H1 (cell line): ENCODE measurements at regions not wholly inside any gene's neighbourhood (a gene's known extent, or its start where the extent isn't known, plus 50 kb on each side); places are given as distances from the start of the nearest gene placed in this dataset.

ENCODE experiments used
- CTCF ChIA-PET: fragments of 300-600 bp; sonication (Branson Sonifier 250); formaldehyde crosslinking; loops from one replicate; lab custom pipeline; 2021; ENCODE audit not compliant: partially characterized antibody; lab: Charles Lee
- POLR2A ChIA-PET: fragments of 300-600 bp; sonication (Branson Sonifier 250); formaldehyde crosslinking; loops from one replicate; lab custom pipeline; 2021; ENCODE audit warnings: inconsistent platforms; ENCODE audit not compliant: partially characterized antibody; lab: Charles Lee
- DNase-seq, 2 experiments: peaks; one replicate each; pipeline versions ENCODE4 v3.0.0 to v3.0.0-alpha.2; 2010 to 2022; ENCODE audit warnings: low spot score in 2 of 2, low read depth in 1 of 2, mixed read lengths in 1 of 2
- FAIRE-seq: peaks from 2 replicates; lab custom pipeline; 2011; peaks lifted over from hg19 to GRCh38; lab: Jason Lieb, UNC
- H2AFZ ChIP-seq: 2 replicates; pipeline ENCODE4 v1.8.1; 2012; ENCODE audit warnings: low read length, inconsistent platforms
- H2AK5ac ChIP-seq: 2 replicates; pipeline ENCODE4 v1.6.1; 2013; ENCODE audit warnings: low read depth, low read length
- H2BK120ac ChIP-seq: replicated peaks from 2 replicates; pipeline ENCODE3; 2013; ENCODE audit warnings: low read depth, low read length, inconsistent platforms
- H2BK12ac ChIP-seq: 2 replicates; pipeline ENCODE4 v1.6.1; 2013; ENCODE audit warnings: low read depth, low read length
- H2BK15ac ChIP-seq: 2 replicates; pipeline ENCODE4 v1.6.1; 2013; ENCODE audit warnings: low read length
- H2BK20ac ChIP-seq: 2 replicates; pipeline ENCODE4 v1.6.1; 2013; ENCODE audit warnings: low read length
- H2BK5ac ChIP-seq: 2 replicates; pipeline ENCODE4 v1.6.1; 2013; ENCODE audit warnings: low read depth, low read length
- H3K14ac ChIP-seq: 2 replicates; pipeline ENCODE4 v1.6.1; 2013; ENCODE audit warnings: inconsistent platforms; ENCODE audit not compliant: insufficient read length
- H3K18ac ChIP-seq: 2 replicates; pipeline ENCODE4 v1.6.1; 2013; ENCODE audit warnings: low read length; ENCODE audit errors: extremely low read depth
- H3K23ac ChIP-seq: 2 replicates; pipeline ENCODE4 v1.6.1; 2013; ENCODE audit warnings: inconsistent platforms; ENCODE audit not compliant: insufficient read length
- H3K23me2 ChIP-seq: 2 replicates; pipeline ENCODE4 v1.6.1; 2013; ENCODE audit warnings: low read depth, low read length
- H3K27ac ChIP-seq: 2 replicates; pipeline ENCODE4 v1.6.1; 2011; ENCODE audit warnings: low read depth, low read length, inconsistent platforms
- H3K27me3 ChIP-seq, 4 experiments: replicated peaks in 1 of 4; 1 replicate in 1 of 4; 2 replicates in 3 of 4; pipeline versions ENCODE4 v1.6.1 to v1.8.1; 2011 to 2013; ENCODE audit warnings: low read length in 3 of 4, mild to moderate bottlenecking in 3 of 4, inconsistent platforms in 2 of 4, mixed read lengths in 2 of 4, moderate library complexity in 1 of 4; ENCODE audit not compliant: control insufficient read depth in 3 of 4, insufficient read depth in 3 of 4; ENCODE audit errors: extremely low read depth in 1 of 4
- H3K36me3 ChIP-seq, 4 experiments: 2 replicates each; pipeline versions ENCODE4 v1.6.1 to v1.8.1; 2011 to 2013; ENCODE audit warnings: mild to moderate bottlenecking in 4 of 4, low read length in 3 of 4, moderate library complexity in 2 of 4, control low read depth in 1 of 4, inconsistent platforms in 1 of 4; ENCODE audit not compliant: insufficient read depth in 4 of 4, control insufficient read depth in 2 of 4
- H3K4ac ChIP-seq: replicated peaks from 2 replicates; pipeline ENCODE3; 2013; ENCODE audit warnings: low read length, low read depth, mixed read lengths, inconsistent platforms; ENCODE audit not compliant: insufficient read length
- H3K4me1 ChIP-seq, 4 experiments: replicated peaks in 1 of 4; 1 replicate in 1 of 4; 2 replicates in 3 of 4; pipeline versions ENCODE4 v1.6.1 to v1.8.1; 2011 to 2013; ENCODE audit warnings: low read length in 3 of 4, inconsistent platforms in 2 of 4, mixed read lengths in 1 of 4; ENCODE audit not compliant: insufficient read depth in 4 of 4, control insufficient read depth in 3 of 4
- H3K4me2 ChIP-seq, 2 experiments: 2 replicates each; pipeline versions ENCODE4 v1.6.1 to v1.8.1; 2011 to 2013; ENCODE audit warnings: low read depth in 2 of 2, low read length in 2 of 2, control low read depth in 1 of 2, inconsistent platforms in 1 of 2, mild to moderate bottlenecking in 1 of 2; ENCODE audit not compliant: insufficient read depth in 1 of 2
- H3K4me3 ChIP-seq, 4 experiments: fragments of 200-600, 300-600 bp in 1 of 4; sonication (generic), shearing (Covaris generic), sonication (Bioruptor Twin) in 1 of 4; 2 replicates each; pipeline versions ENCODE4 v1.5.1 to v1.8.1; 2011 to 2016; ENCODE audit warnings: low read length in 4 of 4, low read depth in 3 of 4, control low read depth in 2 of 4, inconsistent platforms in 2 of 4, mild to moderate bottlenecking in 2 of 4, mixed read lengths in 1 of 4, moderate library complexity in 1 of 4; ENCODE audit not compliant: insufficient read depth in 2 of 4; ENCODE audit errors: extremely low read depth in 1 of 4
- H3K56ac ChIP-seq: replicated peaks from 2 replicates; pipeline ENCODE3; 2013; ENCODE audit warnings: low read depth, mild to moderate bottlenecking, mixed read lengths, low read length, inconsistent platforms; ENCODE audit not compliant: insufficient read length
- H3K79me1 ChIP-seq: 2 replicates; pipeline ENCODE4 v1.6.1; 2013; ENCODE audit warnings: low read depth, low read length, control low read depth
- H3K79me2 ChIP-seq, 2 experiments: 2 replicates each; pipeline versions ENCODE4 v1.6.1 to v1.8.1; 2012 to 2013; ENCODE audit warnings: low read length in 2 of 2, mild to moderate bottlenecking in 2 of 2, inconsistent platforms in 1 of 2; ENCODE audit not compliant: insufficient read depth in 2 of 2, control insufficient read depth in 1 of 2
- H3K9ac ChIP-seq, 4 experiments: replicated peaks in 1 of 4; 1 replicate in 1 of 4; 2 replicates in 3 of 4; pipeline versions ENCODE4 v1.6.1 to v1.8.1; 2011 to 2013; ENCODE audit warnings: low read depth in 3 of 4, low read length in 3 of 4, control low read depth in 2 of 4, mild to moderate bottlenecking in 2 of 4, moderate library complexity in 2 of 4, inconsistent platforms in 1 of 4; ENCODE audit errors: extremely low read depth in 1 of 4
- H3K9me3 ChIP-seq, 2 experiments: 2 replicates each; pipeline versions ENCODE4 v1.6.1 to v1.8.1; 2012 to 2013; ENCODE audit warnings: mild to moderate bottlenecking in 2 of 2, moderate library complexity in 2 of 2, control low read depth in 1 of 2, inconsistent platforms in 1 of 2, low read depth in 1 of 2, low read length in 1 of 2, mixed read lengths in 1 of 2; ENCODE audit not compliant: insufficient read depth in 2 of 2
- H4K20me1 ChIP-seq, 2 experiments: replicated peaks in 1 of 2; 2 replicates each; pipeline versions ENCODE3 to v1.8.1; 2011 to 2013; ENCODE audit warnings: inconsistent platforms in 2 of 2, low read length in 2 of 2, mild to moderate bottlenecking in 1 of 2; ENCODE audit not compliant: insufficient read depth in 2 of 2, control insufficient read depth in 1 of 2
- H4K5ac ChIP-seq: 2 replicates; pipeline ENCODE4 v1.6.1; 2013; ENCODE audit warnings: low read length, low read depth, mixed read lengths, inconsistent platforms; ENCODE audit not compliant: insufficient read length
- H4K8ac ChIP-seq: 2 replicates; pipeline ENCODE4 v1.8.0; 2013; ENCODE audit warnings: mild to moderate bottlenecking, moderate library complexity, low read length, inconsistent platforms; ENCODE audit not compliant: insufficient read depth; ENCODE audit errors: extremely low read depth
- H4K91ac ChIP-seq: replicated peaks from 2 replicates; pipeline ENCODE3; 2013; ENCODE audit warnings: low read length, mixed read lengths, inconsistent platforms; ENCODE audit not compliant: insufficient read length
- CTBP2 ChIP-seq: IDR thresholded peaks from 2 replicates; pipeline ENCODE4 v1.7.0; 2011; ENCODE audit warnings: borderline replicate concordance, mild to moderate bottlenecking, moderate library complexity, mixed read lengths, low read length; ENCODE audit not compliant: insufficient read depth, insufficient read length
- EP300 ChIP-seq, 2 experiments: IDR thresholded peaks; 1 replicate in 1 of 2; 2 replicates in 1 of 2; pipeline ENCODE4 v1.6.1; 2011 to 2012; ENCODE audit warnings: low read depth in 2 of 2, low read length in 2 of 2, mild to moderate bottlenecking in 2 of 2, borderline replicate concordance in 1 of 2, inconsistent platforms in 1 of 2, moderate library complexity in 1 of 2
- GTF2F1 ChIP-seq: IDR thresholded peaks from 2 replicates; pipeline ENCODE4 v1.6.1; 2012; ENCODE audit warnings: low read depth, low read length, improper control_type of control experiment, borderline replicate concordance
- MAX ChIP-seq: IDR thresholded peaks from 2 replicates; pipeline ENCODE4 v1.6.1; 2012; ENCODE audit warnings: inconsistent platforms
- RXRA ChIP-seq: IDR thresholded peaks from 2 replicates; pipeline ENCODE4 v1.6.1; 2011; ENCODE audit warnings: low read depth, mild to moderate bottlenecking, low read length, moderate library complexity; ENCODE audit not compliant: insufficient read depth
- SP2 ChIP-seq: IDR thresholded peaks from 2 replicates; pipeline ENCODE4 v1.6.1; 2012; ENCODE audit warnings: mild to moderate bottlenecking, low read length, inconsistent platforms
- SRF ChIP-seq: IDR thresholded peaks from 2 replicates; pipeline ENCODE4 v1.6.1; 2011; ENCODE audit warnings: mild to moderate bottlenecking, low read depth, low read length, moderate library complexity
- WGBS, 2 experiments: shearing (Covaris generic) in 1 of 2; methylation state at CpG; one replicate each; pipeline versions ENCODE4 v1.1.6 to v1.1.7; 2013 to 2015; ENCODE audit warnings: low lambda C conversion rate in 2 of 2, mixed read lengths in 2 of 2, inconsistent platforms in 1 of 2, low coverage in 1 of 2, missing lambda C conversion rate in 1 of 2; ENCODE audit not compliant: insufficient replicate concordance in 2 of 2, insufficient coverage in 1 of 2, insufficient read length in 1 of 2; ENCODE audit errors: extremely low coverage in 1 of 2, missing lambda C conversion rate in 1 of 2; 5-methylcytosine and 5-hydroxymethylcytosine counted together
- TF ChIP-seq, protein P1 (sequence below): IDR thresholded peaks from 2 replicates; pipeline ENCODE4 v1.6.1; 2011; ENCODE audit warnings: low read depth, mild to moderate bottlenecking, low read length; ENCODE audit not compliant: insufficient read depth

GRCh38 chr2:78202986-78203670 lies 681.0 kb upstream of the LRRTM4 start:
- no peak for DNase-seq
- Histone ChIP-seq H3K9me3 (no peaks in the 10 kb centered on the region), H3K4me1 (no peaks in the 10 kb centered on the region), H3K18ac (no peak overlapping the region), H4K91ac (no peak overlapping the region), H3K36me3 (no peaks in the 10 kb centered on the region), H2AFZ (peak overlapping the region; percentile 40; the same call in 1 of the 2 replicates), H3K23ac (no peak overlapping the region), H3K27me3 (no peaks in the 10 kb centered on the region), H3K14ac (no peak overlapping the region), H2BK15ac (no peak overlapping the region), H4K8ac (no peak overlapping the region), H2BK120ac (no peak overlapping the region), H2AK5ac (no peak overlapping the region), H4K5ac (no peak overlapping the region), H3K9ac (no peak overlapping the region), H2BK12ac (no peak overlapping the region), H2BK5ac (no peak overlapping the region), H3K4ac (peak overlapping the region; percentile 19), H4K20me1 (no peaks in the 10 kb centered on the region), H3K4me2 (no peak overlapping the region), H3K27ac (no peak overlapping the region), H2BK20ac (no peak overlapping the region), H3K56ac (no peak overlapping the region), H3K79me1 (no peaks in the 10 kb centered on the region), H3K23me2 (no peaks in the 10 kb centered on the region), H3K79me2 (no peaks in the 10 kb centered on the region), H3K4me3 (no peak overlapping the region)
- ChIA-PET CTCF (interaction anchor here (0.9 kb wide), 1 partner anchor 41 kb away, joined by 3 read pairs; no protein-coding TSS in a partner anchor), POLR2A (no interaction called here)
- no peak for FAIRE-seq
- 93% methylated on average over 7 of the region's 7 CpGs; no CpG with 5 or more reads in 1 of the 2 experiments for WGBS, 2 experiments
- TF ChIP-seq SRF (no peak), CTBP2 (no peak), RXRA (no peak), EP300 (IDR thresholded peaks at IDR 0.05; ENCODE audit: borderline replicate concordance in 1 of 2, low read depth in 2 of 2, low read length in 2 of 2) (no peak), SP2 (no peak), GTF2F1 (no peak), MAX (no peak)
- TF ChIP-seq, protein P1, sequence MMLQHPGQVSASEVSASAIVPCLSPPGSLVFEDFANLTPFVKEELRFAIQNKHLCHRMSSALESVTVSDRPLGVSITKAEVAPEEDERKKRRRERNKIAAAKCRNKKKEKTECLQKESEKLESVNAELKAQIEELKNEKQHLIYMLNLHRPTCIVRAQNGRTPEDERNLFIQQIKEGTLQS, result no peak
